H1 (cell line): ENCODE measurements at regions not wholly inside any gene's neighbourhood (a gene's known extent, or its start where the extent isn't known, plus 50 kb on each side); places are given as distances from the start of the nearest gene placed in this dataset.

Source experiments
- RXRA ChIP-seq: IDR thresholded peaks from 2 replicates; pipeline ENCODE4 v1.6.1; 2011; ENCODE audit warnings: low read depth, mild to moderate bottlenecking, low read length, moderate library complexity; ENCODE audit not compliant: insufficient read depth
- TCF12 ChIP-seq: IDR thresholded peaks from 2 replicates; pipeline ENCODE4 v1.6.1; 2011; ENCODE audit warnings: low read depth, mild to moderate bottlenecking, low read length
- TF ChIP-seq, protein P1 (sequence below), 3 experiments: IDR thresholded peaks; 1 replicate in 2 of 3; 2 replicates in 1 of 3; pipeline versions ENCODE4 v1.5.1 to v1.6.1; 2011; ENCODE audit warnings: low read length in 3 of 3, mild to moderate bottlenecking in 3 of 3, inconsistent platforms in 2 of 3, low read depth in 1 of 3, moderate library complexity in 1 of 3; ENCODE audit not compliant: insufficient read depth in 1 of 3; ENCODE audit errors: control extremely low read depth in 1 of 3

DNA sequence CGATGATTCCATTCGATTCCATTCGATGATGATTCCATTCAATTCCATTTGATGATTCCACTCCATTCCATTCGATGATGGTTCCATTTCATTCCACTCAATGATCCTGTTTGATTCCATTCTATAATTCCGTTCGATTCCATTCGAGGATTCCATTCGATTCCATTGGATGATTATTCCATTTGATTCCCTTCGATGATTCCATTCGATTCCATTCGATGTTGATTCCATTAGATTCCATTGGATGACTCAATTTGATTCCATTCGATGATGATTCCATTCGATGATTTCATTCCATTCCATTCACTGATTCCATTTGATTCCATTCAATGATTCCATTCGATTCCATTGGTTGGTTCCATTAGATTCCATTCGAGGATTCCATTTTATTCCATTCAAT, 1084.4 kb downstream of the RPIA start:
- TF ChIP-seq, protein P1, sequence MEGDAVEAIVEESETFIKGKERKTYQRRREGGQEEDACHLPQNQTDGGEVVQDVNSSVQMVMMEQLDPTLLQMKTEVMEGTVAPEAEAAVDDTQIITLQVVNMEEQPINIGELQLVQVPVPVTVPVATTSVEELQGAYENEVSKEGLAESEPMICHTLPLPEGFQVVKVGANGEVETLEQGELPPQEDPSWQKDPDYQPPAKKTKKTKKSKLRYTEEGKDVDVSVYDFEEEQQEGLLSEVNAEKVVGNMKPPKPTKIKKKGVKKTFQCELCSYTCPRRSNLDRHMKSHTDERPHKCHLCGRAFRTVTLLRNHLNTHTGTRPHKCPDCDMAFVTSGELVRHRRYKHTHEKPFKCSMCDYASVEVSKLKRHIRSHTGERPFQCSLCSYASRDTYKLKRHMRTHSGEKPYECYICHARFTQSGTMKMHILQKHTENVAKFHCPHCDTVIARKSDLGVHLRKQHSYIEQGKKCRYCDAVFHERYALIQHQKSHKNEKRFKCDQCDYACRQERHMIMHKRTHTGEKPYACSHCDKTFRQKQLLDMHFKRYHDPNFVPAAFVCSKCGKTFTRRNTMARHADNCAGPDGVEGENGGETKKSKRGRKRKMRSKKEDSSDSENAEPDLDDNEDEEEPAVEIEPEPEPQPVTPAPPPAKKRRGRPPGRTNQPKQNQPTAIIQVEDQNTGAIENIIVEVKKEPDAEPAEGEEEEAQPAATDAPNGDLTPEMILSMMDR (IDR thresholded peaks at IDR 0.05; ENCODE audit: control extremely low read depth in 1 of 3, insufficient read depth in 1 of 3, low read depth in 1 of 3, low read length in 3 of 3) = no peak
- TF ChIP-seq RXRA (no peak), TCF12 (no peak)
